ENCODE measurements at regions not wholly inside any gene's neighbourhood (a gene's known extent, or its start where the extent isn't known, plus 50 kb on each side); places are given as distances from the start of the nearest gene placed in this dataset.

DNA sequence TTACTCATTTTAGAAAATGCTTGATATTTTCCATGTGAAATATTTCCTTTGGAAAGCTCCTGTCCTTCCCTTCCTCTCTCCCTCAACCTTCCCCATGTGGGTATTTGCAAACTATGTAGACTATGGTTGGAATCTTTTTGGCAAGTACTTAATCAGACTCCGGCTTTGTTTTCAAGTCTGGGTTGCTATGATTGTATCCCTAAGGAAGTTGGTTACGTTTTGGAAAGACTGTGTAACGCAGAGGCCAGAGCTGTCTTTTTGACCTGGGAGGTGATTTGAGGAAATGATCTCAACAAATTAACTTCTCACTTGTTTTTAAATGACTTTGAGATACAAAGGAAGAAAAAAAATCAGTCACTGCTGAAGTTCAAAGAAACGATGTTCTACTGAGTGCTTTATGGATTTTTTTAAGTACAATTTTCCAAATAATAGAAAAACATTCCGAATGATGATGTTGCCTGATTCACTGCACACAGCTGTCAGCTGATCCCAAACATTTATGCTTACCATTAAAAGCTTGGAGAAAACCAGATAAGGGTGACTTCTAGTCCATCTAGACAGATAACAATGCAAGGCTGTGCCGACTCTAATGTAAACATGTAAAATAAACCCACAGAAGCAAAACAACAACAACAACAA is 145.5 kb upstream of the CELF2 start:
- no peak for DNase-seq

DNA sequence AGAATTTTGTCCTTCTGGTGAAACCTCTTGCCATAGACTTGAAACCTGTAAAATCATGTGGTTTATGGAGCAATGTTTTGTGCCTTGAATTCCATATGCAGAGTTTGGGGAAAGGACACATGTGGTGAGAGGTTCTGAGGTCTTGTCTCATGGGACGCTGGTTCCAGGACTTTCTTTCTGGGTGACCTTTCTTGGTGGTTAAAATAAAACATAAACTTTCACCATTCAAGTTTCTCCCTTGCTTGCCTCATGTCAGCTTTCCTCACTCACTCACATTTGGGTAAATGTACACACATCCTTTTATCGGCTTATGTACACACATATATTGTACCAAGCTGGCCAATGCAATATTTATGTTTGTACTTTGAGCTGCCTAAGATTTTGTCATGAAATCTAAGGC is 144.9 kb upstream of the CELF2 start:
- DNase-seq: no peak

DNA sequence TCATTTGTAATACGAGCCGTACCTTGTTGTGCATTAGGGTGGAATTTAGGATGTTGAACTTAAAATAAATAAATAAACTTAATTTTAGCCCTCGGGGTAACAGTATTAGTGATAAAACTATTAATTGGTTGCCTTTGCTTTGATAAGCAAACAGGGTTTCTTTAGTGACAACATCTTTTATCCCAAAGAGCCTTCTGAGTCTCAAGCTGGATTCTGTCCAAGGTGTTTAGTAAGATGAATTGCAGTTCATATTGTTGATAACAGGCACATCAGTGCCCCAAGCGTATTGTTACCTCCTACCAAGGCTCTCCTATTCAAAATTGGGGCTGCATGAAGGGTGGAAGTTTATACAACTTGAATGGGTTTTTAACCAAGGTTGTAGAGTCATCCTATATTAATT is 144.4 kb upstream of the CELF2 start:
- DNase-seq: no peak

DNA sequence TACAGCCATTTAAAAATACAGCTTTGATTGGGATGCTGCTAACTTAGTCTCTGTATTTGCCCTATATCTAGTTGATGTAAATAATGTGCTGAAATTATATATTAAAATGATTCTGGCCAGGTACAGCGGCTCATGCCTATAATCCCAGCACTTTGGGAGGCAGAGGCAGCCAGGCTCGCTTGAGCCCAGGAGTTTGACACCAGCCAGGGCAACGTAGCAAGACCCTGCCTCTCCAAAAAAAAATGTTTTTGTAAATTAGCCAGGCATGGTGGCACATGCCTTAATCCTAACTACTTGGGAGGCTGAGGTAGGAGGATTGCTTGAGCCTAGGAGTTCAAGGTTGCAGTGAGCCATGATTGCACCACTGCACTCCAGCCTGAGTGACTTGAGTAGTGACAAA is 143.8 kb upstream of the CELF2 start:
- DNase-seq: no peak

DNA sequence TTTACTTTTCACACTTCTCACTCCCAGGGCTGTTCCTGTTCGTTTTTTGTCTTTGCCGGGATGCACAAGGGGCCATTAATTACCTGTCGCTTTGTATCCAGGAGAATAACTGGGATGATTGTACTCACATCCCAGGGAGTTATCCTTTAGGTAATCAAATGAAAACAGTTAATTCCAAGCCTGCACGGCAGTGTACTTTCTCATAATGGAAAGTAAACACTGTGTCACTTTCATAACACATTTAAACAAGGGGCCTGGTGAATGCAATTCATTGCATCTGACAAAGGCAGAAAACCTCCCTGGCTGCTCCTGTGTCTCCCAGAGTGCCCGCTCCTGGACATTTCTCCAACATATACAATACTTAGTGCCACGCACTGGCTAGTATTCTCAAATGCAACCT is 138.7 kb upstream of the CELF2 start:
- no peak for DNase-seq

DNA sequence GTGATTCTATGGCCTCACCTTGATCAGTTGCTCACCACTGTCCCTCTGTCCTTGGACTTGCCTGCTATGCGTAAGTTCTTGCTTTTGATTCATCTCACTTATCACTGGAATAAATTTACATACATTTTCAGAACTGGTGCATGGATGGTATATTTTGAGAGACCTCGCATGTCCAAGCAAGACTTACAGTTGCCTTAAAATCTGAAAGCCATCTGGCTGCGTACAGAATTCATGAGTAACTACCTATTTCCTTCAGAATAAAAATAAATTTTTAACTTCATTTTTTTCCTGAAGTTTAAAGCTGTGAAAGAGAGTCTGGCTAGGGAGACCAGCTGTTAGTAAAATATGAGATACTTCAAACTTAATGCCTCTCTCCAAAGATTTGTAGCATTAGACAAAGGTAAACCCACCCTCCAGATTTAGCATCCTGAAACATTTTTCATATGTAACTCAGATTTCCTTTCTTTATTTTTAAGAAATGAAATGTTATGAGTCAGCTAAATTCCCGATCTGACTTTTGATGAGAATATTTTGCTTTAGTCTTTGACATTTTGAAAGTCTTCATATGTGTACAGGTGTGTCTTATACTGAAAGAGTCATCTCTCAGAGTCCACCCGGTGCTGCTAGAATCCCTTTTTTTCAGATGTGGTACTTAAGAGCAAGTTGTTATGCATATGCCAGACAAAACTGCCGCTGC is 136.4 kb upstream of the CELF2 start:
- DNase-seq: no peak

DNA sequence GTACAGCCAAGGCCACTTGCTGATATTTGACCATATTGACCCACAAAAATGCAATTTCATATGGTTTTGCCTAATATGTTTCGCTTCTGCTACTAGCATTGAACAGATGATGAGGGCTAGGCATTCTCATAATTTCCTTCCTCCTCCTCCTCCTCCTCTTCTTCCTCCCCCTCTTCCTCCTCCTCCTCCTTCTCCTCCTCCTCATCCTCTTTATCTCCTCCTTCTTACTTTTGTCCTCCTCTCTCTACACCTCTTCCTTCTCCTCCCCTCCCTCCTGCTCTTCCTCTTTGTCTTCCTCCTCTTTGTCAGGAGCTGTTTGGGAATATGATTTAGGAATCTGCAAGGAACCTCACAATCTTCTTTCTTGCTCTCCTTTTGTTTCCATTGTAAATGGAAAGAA is 133.9 kb upstream of the CELF2 start:
- DNase-seq: no peak

DNA sequence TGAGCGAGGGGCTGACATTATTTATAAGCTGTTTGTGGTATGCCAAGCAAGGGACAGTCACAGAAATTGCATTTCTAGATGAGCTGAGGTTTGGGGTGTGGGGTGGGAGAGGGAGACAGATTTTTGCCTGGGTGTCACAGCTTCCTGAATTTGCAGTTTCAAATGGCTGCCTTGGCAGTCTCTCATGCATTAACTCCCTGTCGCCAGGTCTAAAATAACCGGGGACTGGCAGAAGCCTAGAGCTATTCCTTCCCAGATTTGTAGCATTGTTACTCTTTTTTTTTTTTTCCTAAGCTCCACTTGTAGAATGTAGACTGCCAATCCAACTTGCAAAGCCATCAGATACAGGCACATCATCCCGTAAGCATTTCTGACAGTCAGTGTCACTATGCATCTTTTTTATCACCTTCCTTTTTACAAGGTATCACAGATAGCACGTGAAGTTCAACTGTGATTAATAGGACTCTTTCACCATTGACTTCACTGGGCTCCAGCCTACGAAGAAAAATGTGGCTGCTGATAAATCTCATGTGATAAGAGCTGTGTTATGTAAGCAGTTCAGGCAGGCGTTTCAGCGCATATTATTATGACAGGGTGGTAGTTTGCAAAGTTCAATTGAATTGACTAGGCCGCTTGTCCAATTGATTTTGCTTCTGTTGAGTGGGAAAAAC is 130.7 kb upstream of the CELF2 start:
- no peak for DNase-seq

DNA sequence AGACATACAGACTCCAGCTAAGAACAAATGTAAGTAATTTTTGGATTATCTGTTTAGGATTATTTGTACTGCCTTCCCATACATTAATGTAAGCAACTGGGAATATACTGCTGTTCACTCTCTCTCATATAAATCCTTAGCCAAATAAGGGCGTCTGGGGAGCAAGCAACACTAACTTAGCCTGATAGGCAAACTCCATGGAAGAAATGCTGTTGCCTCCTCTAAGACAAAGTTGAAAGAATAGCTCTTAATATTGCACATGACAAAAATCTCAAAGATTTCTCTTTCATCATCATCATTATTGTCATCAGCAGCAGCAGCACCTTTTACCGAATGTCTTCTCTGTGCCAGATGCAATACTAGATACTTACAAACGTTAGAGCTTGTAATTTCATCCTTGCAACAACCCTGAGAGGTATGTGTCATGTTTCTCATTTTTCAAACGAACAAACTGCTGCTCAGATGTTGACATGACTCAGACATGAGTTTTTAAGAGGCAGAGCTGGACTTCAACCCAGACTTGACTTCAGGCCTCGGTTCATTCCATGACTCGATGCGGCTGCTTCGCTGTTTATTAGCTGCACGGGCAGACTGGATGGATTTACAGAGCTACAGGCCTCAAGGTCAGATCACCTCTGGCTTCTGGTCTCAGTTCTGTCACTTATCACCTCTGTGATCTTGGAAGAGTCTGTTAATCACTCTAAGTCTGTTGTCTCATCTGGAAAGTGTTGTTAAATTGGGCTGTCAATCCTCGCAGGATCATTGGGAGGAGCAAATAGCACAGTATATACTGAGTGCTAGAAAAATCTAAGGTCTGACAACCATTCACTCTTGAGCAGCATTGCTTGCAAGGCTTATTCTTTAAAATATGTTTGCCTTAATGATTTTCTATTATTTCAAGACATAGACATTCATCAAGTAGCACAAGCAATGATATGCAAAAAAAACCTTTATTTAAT is 126.3 kb upstream of the CELF2 start:
- DNase-seq: peak; percentile 91

DNA sequence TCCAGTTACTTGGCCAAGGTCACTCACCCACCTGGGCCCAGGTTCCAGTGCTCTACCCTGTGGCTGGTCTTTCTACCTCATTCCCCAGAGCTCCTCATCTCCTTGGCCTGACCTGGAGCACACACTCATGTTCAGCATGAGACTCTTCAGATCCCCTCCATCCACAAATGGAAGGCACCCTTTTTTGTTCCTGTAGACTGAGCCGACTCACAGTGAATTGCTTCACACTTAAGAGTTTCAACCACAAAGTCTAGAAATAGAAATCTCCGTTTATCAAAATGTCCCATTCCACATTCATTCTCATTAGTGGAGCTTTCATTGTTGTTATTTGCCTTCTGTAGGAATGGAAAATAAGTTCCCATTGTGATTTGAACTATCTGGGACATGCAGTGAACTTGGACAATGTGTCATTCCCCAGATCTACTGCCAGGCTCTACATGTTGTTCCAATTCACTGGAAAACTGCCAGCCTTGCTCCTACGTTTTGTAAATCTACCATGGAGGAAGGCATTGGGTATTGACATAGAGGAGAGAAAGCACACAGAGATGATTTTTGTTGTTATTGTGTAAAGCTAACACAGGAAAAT is 125.3 kb upstream of the CELF2 start:
- no peak for DNase-seq

DNA sequence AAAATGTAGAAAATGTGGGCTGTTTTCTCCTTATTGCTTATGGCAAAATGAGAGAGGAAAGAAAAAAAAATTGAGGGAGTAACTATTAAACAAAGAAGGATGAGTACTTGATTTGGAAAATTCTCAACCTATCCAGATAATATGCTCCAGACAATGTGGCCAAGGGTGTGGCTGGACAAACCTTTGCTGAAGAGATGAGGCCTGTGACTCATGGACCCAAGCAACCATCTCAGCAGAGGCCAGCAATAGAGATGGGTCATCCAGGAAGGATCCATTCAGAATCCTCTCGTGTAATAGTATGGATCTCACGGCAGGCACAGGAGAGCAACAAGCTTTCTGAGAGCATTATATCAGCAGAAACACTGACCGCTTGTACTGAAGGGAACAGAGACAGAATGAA is 120.3 kb upstream of the CELF2 start:
- no peak for DNase-seq

DNA sequence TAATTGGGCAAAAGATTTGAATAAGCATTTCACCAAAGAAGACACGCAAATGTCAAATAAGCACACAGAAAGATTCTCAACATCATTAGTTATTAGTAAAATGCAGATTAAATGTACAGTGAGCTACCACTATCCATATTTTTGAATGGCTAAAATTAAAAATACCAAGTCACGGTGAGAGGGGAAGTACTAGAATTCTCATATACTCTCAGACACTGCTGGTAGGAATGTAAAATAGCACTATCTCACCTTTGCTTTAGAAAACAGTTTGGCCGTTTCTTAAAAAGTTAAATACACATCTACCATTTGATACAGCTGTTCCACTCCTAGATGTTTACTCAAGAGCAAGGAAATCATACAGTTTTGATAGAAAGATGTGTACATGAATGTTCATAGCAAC is 115.8 kb upstream of the CELF2 start:
- no peak for DNase-seq

DNA sequence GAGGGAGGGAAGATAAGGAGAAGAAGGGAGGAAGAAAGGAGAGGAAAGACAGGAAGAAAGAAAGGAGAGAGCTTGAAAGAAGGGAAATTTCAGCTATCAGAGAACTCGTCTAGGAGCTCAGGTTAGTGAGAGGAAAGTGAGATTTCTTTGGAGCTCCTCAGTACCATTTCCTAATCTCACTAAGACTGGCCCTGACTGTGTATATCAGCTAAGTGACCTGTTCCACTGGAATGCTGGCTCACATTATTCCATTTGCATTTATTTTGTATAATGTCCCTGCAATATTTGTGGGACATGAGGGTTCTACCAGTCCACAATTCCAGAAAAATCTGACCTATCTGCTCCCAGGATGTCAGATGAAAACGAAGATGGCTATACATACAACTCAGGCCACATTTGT is 114.7 kb upstream of the CELF2 start:
- DNase-seq: no peak

DNA sequence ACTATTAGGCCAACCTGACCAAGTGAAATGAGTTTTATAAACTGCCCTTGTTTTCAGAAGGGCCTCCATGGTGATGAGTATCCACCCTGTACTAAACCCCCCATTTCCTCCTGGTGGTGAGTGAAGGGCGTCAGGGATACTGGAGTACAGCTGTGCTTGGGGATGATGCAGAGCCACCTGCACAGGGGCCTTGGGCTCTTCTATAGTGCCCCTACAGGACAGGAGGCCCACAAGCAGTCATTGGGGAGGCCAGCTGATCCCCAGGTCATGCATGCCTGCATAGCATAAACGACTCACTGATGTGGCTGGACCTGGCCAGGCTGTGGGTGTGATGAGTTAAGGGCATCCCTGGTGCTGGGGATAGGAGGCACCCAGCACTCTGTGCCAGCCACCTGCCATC is 114.1 kb upstream of the CELF2 start:
- no peak for DNase-seq

DNA sequence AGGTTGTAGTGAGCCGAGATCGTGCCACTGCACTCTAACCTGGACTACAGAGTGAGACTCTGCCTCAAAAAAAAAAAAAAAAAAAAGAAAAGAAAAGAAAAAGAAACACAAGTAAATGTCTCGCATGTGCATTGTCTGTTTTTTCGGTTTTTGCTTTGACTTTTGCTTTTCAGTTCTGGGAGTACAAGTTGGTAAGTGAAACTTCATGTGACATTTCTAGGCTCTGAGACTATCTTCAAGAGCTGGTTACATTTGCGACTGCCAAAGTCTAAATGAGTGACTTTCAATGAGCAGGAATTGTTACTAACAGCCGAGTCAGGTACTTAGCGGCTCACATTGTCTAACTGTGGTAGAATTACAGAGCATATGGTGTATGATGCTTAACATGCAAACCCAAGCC is 107.0 kb upstream of the CELF2 start:
- no peak for DNase-seq

DNA sequence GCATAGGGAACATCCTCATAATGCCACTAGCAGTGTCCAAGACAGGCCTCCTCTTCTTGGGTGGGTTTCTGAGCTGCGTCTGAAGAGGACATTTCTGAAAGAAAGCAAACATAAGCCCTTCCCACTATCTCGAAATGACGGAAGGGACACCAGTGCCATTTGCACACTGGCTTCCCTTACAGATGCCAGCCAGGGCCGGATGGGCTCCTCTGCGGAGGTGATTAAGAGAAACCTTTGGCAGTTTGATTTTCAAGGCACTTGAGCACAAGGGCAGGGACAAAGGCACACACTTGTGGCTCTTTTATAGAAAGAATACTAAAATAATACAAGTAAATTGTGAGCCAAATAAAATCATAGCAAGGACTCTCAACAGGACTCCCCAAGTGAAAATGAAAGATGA is 106.6 kb upstream of the CELF2 start:
- no peak for DNase-seq

DNA sequence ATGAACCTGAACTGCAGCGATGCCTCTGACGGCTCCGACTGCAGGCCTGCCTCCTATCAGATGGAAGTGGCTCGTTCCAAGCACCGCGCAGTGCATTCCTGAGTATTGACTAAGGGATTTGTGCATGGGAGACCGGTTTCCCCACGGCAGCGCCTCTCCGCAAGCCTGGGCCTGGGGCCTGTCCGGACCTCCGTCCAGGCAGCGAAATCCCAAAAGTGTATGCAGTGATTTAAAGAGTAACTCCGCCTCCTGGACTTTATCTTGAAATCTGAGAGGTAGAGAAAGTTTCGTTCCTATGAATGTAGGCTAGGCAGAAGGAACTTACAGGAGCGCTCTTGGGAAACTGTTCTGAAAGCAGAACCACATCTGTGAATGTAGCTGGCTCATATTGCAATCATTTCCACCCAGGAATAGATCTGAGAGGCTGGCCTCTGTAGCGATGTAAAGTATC is 106.2 kb upstream of the CELF2 start:
- peak; percentile 99 for DNase-seq

DNA sequence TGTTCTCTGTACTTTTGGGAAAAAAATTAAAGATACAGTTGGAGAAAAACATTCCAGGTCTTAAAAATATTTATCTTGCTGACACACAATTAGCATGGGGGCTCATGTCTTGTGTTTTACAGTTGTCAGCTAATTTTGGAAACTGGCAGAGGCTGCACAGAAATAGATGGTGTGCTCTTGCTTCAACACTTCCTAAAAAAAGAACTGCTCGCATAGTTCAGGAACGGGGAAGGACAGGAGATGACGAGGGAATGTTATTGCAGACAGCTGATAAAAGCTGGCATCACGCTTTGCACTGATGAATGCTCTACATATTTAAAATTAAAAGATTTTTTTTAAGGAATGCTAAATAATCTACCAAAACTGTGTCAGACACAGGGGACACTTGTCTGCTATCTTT is 103.5 kb upstream of the CELF2 start:
- DNase-seq: no peak

DNA sequence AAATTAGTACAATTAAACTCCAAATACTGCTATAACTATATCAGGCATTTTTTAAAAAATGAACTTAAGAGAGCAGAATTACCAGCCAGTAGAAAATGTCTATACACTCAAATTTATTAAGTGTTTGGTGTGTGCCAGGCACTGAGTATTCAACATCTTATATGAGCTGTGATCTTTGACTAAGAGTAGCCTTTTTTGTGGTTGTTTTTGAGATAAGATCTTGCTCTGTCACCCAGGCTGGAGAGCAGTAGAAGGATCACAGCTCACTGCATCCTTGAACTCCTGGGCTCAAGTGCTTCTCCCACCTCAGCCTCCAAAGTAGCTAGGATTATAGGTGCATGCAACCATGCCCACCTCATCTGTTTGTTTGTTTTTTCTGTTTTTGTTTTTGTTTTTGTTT is 102.5 kb upstream of the CELF2 start:
- DNase-seq: no peak

DNA sequence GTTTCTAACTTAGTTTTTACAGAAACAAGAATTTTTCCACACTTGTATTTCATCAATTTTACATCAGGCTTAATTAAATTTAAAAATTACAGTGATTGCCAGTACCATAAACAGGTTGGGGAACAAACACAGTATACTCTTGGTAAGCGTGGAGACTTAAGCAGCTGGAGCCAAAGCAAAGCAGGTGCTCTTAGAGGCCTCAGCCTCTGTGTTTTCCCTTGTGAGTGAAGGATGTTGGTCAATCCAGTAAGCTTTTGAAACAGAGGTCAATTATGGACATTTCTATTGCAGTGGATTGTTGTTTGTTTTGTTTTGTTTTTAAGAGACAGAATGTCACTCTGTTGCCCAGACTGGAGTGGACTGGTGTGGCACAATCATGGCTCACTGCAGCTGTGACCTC is 100.6 kb upstream of the CELF2 start:
- no peak for DNase-seq

DNA sequence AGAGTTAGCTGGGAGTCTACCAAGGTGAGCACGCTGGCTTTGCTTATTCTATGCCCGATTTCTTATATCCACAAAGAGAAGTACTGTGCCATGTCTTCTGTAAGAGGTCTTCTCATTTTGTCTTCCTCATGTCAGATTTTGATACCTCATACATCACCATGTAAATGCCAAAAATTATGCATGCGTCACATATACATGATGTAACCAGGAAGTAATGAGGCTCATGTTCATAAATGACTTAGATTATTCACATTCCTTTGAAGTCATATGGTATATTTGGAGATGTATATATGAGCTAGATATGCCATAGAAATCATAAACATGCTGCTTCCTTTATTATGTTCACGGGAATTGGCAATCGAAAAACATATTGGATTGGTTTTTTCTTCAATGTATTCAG is 97.7 kb upstream of the CELF2 start:
- no peak for DNase-seq

DNA sequence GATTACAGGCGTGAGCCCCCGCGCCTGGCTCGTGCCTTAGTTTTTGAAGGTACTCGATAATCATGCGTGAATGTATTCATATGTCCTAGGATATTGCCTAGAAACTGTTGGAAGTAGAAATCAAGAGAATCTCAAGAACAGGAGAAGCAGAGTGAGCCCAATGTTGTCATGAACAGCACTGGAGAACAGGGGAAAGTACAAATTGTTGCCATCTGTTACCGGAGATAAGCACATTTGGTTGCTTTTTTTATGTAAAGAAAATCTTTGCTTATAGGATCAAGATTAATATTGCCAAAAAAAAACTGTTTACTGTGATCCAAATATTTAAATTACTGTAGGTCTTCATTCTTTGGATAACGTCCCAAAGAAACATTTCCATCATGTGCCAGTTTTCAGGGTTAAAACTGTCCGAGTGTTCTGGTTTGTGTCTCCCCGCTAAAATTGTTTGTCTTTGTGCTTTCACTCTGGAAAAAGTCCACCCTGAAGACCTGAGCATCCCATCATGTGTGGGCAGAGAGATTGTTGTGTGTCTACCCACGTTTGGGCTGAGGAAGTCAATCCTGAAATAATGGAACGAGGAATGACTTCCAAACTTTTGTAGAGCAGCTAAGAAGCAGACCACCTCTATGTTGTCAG is 95.7 kb upstream of the CELF2 start:
- DNase-seq: no peak
